GM18858 (cell line): ENCODE measurements at regions not wholly inside any gene's neighbourhood (a gene's known extent, or its start where the extent isn't known, plus 50 kb on each side); places are given as distances from the start of the nearest gene placed in this dataset.
"Not testable (repeated sequence)": the region's sequence is repeated elsewhere in the genome, so short reads cannot be mapped to it uniquely, and the experiment has no call there.

Source experiments
- ATAC-seq: cut with Tn5 transposase; IDR thresholded peaks from one replicate; pipeline ENCODE4 v1.9.1; 2021; ENCODE audit not compliant: unreplicated experiment

- no peak for ATAC-seq
These were observed 685.1 kb downstream of the SI start for GRCh38 chr3:164393171-164393570.

DNA sequence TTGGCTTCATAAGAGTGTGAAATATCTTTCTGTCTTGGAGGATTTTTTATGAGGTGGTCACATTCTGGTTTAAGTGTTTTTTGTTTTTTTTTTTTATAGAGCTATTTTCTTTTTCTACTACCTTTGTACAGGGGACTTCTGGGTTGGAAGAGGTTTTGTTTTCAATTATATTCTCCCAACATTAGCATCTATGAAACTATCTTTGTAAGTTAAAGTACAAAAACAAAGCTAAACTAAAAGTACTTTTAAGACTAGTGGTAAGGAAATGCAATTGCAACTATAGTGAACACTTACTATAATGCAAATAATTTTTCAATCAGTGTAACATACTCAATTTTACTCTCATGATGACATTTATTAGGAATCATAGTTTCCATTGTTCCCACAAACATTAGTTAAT, 688.2 kb downstream of the SI start:
- ATAC-seq: peak; percentile 56

GRCh38 chr3:164387236-164387635, 691.1 kb downstream of the SI start:
- no peak for ATAC-seq

- no peak for ATAC-seq
These were observed 698.1 kb downstream of the SI start for GRCh38 chr3:164380156-164380555.

- ATAC-seq: no peak
These were observed 700.8 kb downstream of the SI start for GRCh38 chr3:164377466-164377865.

DNA sequence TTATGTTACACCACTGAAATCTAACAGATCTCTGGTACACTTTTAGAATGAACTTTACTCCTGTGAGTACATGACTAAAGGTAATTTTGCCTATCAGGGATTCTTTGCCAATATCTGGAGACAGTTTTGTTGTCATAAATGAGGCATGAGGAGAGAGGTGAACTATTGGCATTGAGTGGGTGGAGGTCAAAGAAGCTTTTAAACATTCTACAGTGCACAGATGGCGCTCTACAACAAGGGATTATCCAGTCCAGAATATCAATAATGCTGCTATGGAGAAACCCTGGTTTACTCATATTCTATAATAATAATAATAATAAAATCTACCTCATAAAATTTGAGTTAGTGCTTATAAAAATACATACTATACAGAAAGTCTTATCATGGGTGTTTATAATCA, 702.3 kb downstream of the SI start:
- no peak for ATAC-seq

- ATAC-seq: no peak
These were observed 702.8 kb downstream of the SI start for GRCh38 chr3:164375538-164375937.

DNA sequence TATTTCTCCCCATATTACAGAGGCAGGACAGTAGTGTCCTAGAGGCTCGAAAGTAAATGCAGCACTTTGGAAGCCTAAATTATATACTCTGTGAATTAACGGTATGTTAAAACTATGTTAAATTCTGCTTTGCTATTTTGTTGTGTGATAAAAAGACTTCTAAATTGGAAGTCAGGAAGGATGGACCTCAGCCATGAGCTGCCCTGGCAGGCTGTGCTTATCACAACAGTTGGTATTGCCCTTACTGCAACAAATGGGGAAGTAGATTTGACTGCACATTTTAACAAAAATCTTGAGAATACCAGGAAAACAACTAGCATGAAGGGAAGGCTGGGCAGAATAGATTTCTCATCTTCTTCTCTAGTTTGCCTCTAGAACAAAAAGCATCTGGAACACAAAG, 706.6 kb downstream of the SI start:
- ATAC-seq: no peak

GRCh38 chr3:164370970-164371369, 707.3 kb downstream of the SI start:
- ATAC-seq: no peak

GRCh38 chr3:164365242-164365641, 713.1 kb downstream of the SI start:
- ATAC-seq: no peak

- ATAC-seq: no peak
These were observed 714.2 kb downstream of the SI start for GRCh38 chr3:164364111-164364510.

- no peak for ATAC-seq
These were observed 717.4 kb downstream of the SI start for GRCh38 chr3:164360738-164361406.

GRCh38 chr3:164360078-164360578, 718.2 kb downstream of the SI start:
- no peak for ATAC-seq

GRCh38 chr3:164352991-164353390, 725.3 kb downstream of the SI start:
- no peak for ATAC-seq

- no peak for ATAC-seq
These were observed 727.2 kb downstream of the SI start for GRCh38 chr3:164351131-164351530.

GRCh38 chr3:164342206-164342605, 736.1 kb downstream of the SI start:
- not testable (repeated sequence) for ATAC-seq

GRCh38 chr3:164341086-164341485, 737.2 kb downstream of the SI start:
- ATAC-seq: no peak

GRCh38 chr3:164340273-164340672, 738.0 kb downstream of the SI start:
- ATAC-seq: no peak

GRCh38 chr3:164332831-164333802, 745.2 kb downstream of the SI start:
- no peak for ATAC-seq

- no peak for ATAC-seq
These were observed 751.6 kb downstream of the SI start for GRCh38 chr3:164326714-164327113.

- ATAC-seq: no peak
These were observed 757.3 kb downstream of the SI start for GRCh38 chr3:164320962-164321361.

DNA sequence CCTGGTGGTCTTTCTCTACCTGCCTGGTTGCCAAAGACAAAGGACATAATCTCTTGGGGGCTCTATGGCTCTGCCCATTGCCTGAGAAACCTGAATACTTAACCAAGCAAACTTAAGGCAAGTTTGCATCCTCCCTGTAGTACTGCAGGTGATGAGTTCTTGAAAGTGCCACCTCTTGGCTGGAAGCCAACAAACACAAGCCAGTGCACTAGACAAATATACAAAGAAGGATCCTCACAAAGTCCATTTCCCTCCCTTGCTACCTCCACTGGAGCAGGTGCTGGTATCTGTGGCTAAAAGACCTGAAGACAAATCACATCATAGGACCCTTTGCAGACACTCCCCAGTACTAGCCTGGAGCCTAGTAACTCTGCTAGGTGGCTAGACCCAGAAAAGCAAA, 772.3 kb downstream of the SI start:
- ATAC-seq: no peak
